ENCODE measurements at regions not wholly inside any gene's neighbourhood (a gene's known extent, or its start where the extent isn't known, plus 50 kb on each side); places are given as distances from the start of the nearest gene placed in this dataset.

DNA sequence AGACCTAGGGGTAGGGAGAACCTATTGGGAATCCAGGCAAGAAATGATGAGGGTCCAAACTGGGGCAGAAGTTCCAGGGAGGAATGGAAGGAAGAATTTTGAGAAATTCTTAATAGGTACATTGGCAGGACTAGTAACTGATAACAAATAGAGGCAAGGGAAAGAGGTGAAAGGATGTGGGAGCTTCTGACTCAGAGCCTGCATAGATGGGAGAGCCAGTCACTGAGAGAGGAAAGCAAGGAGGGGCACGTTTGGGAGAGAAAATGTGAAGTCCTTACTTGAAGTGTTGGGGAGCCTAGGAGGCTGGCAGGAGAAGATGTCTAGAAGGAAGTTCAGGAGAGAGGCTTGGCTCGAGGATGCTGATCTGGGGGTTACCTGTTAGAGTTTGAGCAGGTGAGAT is 104.6 kb upstream of the NCAM1 start:
- TF ChIP-seq FOXP1 (IDR thresholded peaks at IDR 0.05), result no peak
- TF ChIP-seq FOXP1 (CRISPR knock-in tag; IDR thresholded peaks at IDR 0.05), result no peak
- no peak for TF ChIP-seq IKZF4 (CRISPR knock-in tag; IDR thresholded peaks at IDR 0.05; ENCODE audit: borderline replicate concordance, low read depth, not compliant biosample characterization)
- TF ChIP-seq, protein P1, sequence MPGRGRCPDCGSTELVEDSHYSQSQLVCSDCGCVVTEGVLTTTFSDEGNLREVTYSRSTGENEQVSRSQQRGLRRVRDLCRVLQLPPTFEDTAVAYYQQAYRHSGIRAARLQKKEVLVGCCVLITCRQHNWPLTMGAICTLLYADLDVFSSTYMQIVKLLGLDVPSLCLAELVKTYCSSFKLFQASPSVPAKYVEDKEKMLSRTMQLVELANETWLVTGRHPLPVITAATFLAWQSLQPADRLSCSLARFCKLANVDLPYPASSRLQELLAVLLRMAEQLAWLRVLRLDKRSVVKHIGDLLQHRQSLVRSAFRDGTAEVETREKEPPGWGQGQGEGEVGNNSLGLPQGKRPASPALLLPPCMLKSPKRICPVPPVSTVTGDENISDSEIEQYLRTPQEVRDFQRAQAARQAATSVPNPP (CRISPR knock-in tag; IDR thresholded peaks at IDR 0.05), result no peak
- TF ChIP-seq JARID2 (CRISPR knock-in tag; IDR thresholded peaks at IDR 0.05; ENCODE audit: insufficient replicate concordance), result no peak
- TF ChIP-seq PLRG1 (conservative IDR thresholded peaks at IDR 0.05), result no peak
- TF ChIP-seq, protein P2, sequence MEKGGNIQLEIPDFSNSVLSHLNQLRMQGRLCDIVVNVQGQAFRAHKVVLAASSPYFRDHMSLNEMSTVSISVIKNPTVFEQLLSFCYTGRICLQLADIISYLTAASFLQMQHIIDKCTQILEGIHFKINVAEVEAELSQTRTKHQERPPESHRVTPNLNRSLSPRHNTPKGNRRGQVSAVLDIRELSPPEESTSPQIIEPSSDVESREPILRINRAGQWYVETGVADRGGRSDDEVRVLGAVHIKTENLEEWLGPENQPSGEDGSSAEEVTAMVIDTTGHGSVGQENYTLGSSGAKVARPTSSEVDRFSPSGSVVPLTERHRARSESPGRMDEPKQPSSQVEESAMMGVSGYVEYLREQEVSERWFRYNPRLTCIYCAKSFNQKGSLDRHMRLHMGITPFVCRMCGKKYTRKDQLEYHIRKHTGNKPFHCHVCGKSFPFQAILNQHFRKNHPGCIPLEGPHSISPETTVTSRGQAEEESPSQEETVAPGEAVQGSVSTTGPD (CRISPR knock-in tag; IDR thresholded peaks at IDR 0.05), result no peak
- no peak for TF ChIP-seq HES4 (CRISPR knock-in tag; IDR thresholded peaks at IDR 0.05; ENCODE audit: borderline replicate concordance)
- no peak for TF ChIP-seq ZSCAN30 (CRISPR knock-in tag; IDR thresholded peaks at IDR 0.05)
- no peak for TF ChIP-seq FLYWCH1 (CRISPR knock-in tag; IDR thresholded peaks at IDR 0.05)
- TF ChIP-seq RXRB (CRISPR knock-in tag; IDR thresholded peaks at IDR 0.05; ENCODE audit: borderline replicate concordance), result no peak
- TF ChIP-seq RBM22 (optimal IDR thresholded peaks at IDR 0.05; ENCODE audit: low read length), result no peak
- TF ChIP-seq CEBPG (CRISPR knock-in tag; IDR thresholded peaks at IDR 0.05), result no peak
- TF ChIP-seq ATAD3A (CRISPR knock-in tag; IDR thresholded peaks at IDR 0.05), result no peak
- TF ChIP-seq MED13 (CRISPR knock-in tag; IDR thresholded peaks at IDR 0.05), result no peak
- no peak for TF ChIP-seq FOXJ3 (CRISPR knock-in tag; IDR thresholded peaks at IDR 0.05; ENCODE audit: borderline replicate concordance)
- no peak for TF ChIP-seq ARNTL (CRISPR knock-in tag; IDR thresholded peaks at IDR 0.05)
- TF ChIP-seq NFRKB (IDR thresholded peaks at IDR 0.05), result no peak
- in situ Hi-C loops (cut with HindIII; ENCODE audit: extremely low pct_ligation_motif_present, low pct_unique_long_range_greater_than_20kb) (no loop called here), intact Hi-C loops (cut with micrococcal nuclease; ENCODE audit: unreplicated experiment) (no loop called here)
- ChIA-PET CTCF (ENCODE audit: low intra/inter-chr PET ratio, low total read pairs) (no interaction called here), POLR2A (no interaction called here)
- BruUV-seq (replicated peaks), result no TSS peak
- no peak for ATAC-seq
- Histone ChIP-seq H3K36me3 (replicated peaks in 1 of 2; ENCODE audit: control insufficient read depth in 1 of 2, insufficient read depth in 2 of 2, low read length in 2 of 2) (no peaks in the 10 kb centered on the region), H3K79me2 (ENCODE audit: insufficient read depth, low read length) (no peaks in the 10 kb centered on the region), H3K27ac (ENCODE audit: extremely low read length, insufficient read depth, low read length) (no peak overlapping the region), H3K27me3 (ENCODE audit: control insufficient read depth in 1 of 2, insufficient read depth in 2 of 2, low read length in 2 of 2) (no peaks in the 10 kb centered on the region), H3K4me2 (ENCODE audit: low read depth, low read length) (no peak overlapping the region), H2AFZ (ENCODE audit: low read length) (no peak overlapping the region), H3K9me3 (ENCODE audit: low read length) (peaks cover 25% of the 10 kb centered on the region), H4K20me1 (ENCODE audit: insufficient read depth, low read length) (no peaks in the 10 kb centered on the region), H3K4me3 (replicated peaks in 1 of 3; ENCODE audit: insufficient read depth in 1 of 3, low read depth in 2 of 3, low read length in 3 of 3) (no peak overlapping the region), H3K4me1 (ENCODE audit: insufficient read depth, low read length) (no peaks in the 10 kb centered on the region), H3K9ac (ENCODE audit: insufficient read depth, low read depth, low read length) (no peak overlapping the region)
- WGBS (ENCODE audit: low lambda C conversion rate), result 3% methylated on average over 2 of the region's 2 CpGs
- no peak for FAIRE-seq
- DNase-seq (ENCODE audit: low spot score), result no peak

Measured in HepG2 (cell line).